ENCODE measurements at regions not wholly inside any gene's neighbourhood (a gene's known extent, or its start where the extent isn't known, plus 50 kb on each side); places are given as distances from the start of the nearest gene placed in this dataset.

GRCh38 chr3:13210221-13210975 lies 137.2 kb upstream of the IQSEC1 start:
- no peaks in the 10 kb centered on the region for H3K36me3 ChIP-seq
- no peak for DNase-seq
- intact Hi-C loops (cut with DNase I), result no loop called here
- TF ChIP-seq CTCF (IDR thresholded peaks at IDR 0.05), result no peak
- H3K4me1 ChIP-seq, result no peaks in the 10 kb centered on the region
- no peak for FAIRE-seq
- no peak for ATAC-seq
- 84% methylated on average over 22 of the region's 22 CpGs for WGBS, 2 donors
- no peak overlapping the region for H3K4me3 ChIP-seq
- H3K9me3 ChIP-seq, result no peaks in the 10 kb centered on the region
- H3K27me3 ChIP-seq, result no peaks in the 10 kb centered on the region
- H3K27ac ChIP-seq, result no peak overlapping the region

GRCh38 chr3:13209634-13209997 lies 136.4 kb upstream of the IQSEC1 start:
- H3K27me3 ChIP-seq, result no peaks in the 10 kb centered on the region
- ATAC-seq, result no peak

GRCh38 chr3:13208706-13209633 lies 135.7 kb upstream of the IQSEC1 start:
- H3K27me3 ChIP-seq, result no peaks in the 10 kb centered on the region
- ATAC-seq, result no peak
- no peaks in the 10 kb centered on the region for H3K9me3 ChIP-seq
- H3K4me3 ChIP-seq, result no peak overlapping the region
- intact Hi-C loops (cut with DNase I), result no loop called here
- DNase-seq, result peak in 1 of 6 donors; percentile 47
- no peak for TF ChIP-seq CTCF (IDR thresholded peaks at IDR 0.05)
- H3K4me1 ChIP-seq, result no peaks in the 10 kb centered on the region
- no peak for FAIRE-seq
- no peak overlapping the region for H3K27ac ChIP-seq
- WGBS, 2 donors, result 81 to 83% methylated on average over 17 of the region's 17 CpGs
- H3K36me3 ChIP-seq, result no peaks in the 10 kb centered on the region

More at GRCh38 chr3:13209634-13209997, 136.4 kb upstream of the IQSEC1 start:
- Histone ChIP-seq H3K9me3 (no peaks in the 10 kb centered on the region), H3K36me3 (no peaks in the 10 kb centered on the region), H3K4me1 (no peaks in the 10 kb centered on the region), H3K4me3 (no peak overlapping the region), H3K27ac (no peak overlapping the region)
- no peak for DNase-seq
- intact Hi-C loops (cut with DNase I), result no loop called here
- no peak for FAIRE-seq
- WGBS, 2 donors, result 82 to 87% methylated on average over 6 of the region's 6 CpGs
- TF ChIP-seq CTCF (IDR thresholded peaks at IDR 0.05), result no peak

- intact Hi-C loops (cut with DNase I), result no loop called here
- no peak for FAIRE-seq
- Histone ChIP-seq H3K27me3 (no peaks in the 10 kb centered on the region), H3K36me3 (no peaks in the 10 kb centered on the region), H3K4me1 (no peaks in the 10 kb centered on the region), H3K4me3 (no peak overlapping the region), H3K27ac (no peak overlapping the region), H3K9me3 (no peaks in the 10 kb centered on the region)
- 86 to 90% methylated on average over 11 of the region's 11 CpGs for WGBS, 2 donors
- ATAC-seq, result no peak
- TF ChIP-seq CTCF (IDR thresholded peaks at IDR 0.05), result no peak
- DNase-seq, result no peak
Measured at GRCh38 chr3:13207975-13208705, 134.9 kb upstream of the IQSEC1 start.
